Activated CD8-positive, alpha-beta T cell treated with anti-CD3 and anti-CD28 coated beads, Interleukin-2, amount 10 ng/mL, durations not matched to agents 7 days and 5 days (primary cell): ENCODE measurements at regions not wholly inside any gene's neighbourhood (a gene's known extent, or its start where the extent isn't known, plus 50 kb on each side); places are given as distances from the start of the nearest gene placed in this dataset.
"Not testable (repeated sequence)": the region's sequence is repeated elsewhere in the genome, so short reads cannot be mapped to it uniquely, and the experiment has no call there.

Source experiments
- ATAC-seq: fragments of 150-1000 bp; cut with Tn5 transposase; one replicate; pipeline ENCODE4 v1.10.0; 2021; ENCODE audit warnings: moderate library complexity
- CTCF ChIA-PET: fragments of 350-600 bp; sonication (Branson Sonifier 250); formaldehyde crosslinking; loops from one replicate; lab custom pipeline; 2021; ENCODE audit warnings: antibody characterized with exemption; lab: Charles Lee
- POLR2A ChIA-PET: fragments of 350-600 bp; sonication (Branson Sonifier 250); formaldehyde crosslinking; loops from one replicate; lab custom pipeline; 2021; ENCODE audit warnings: antibody characterized with exemption; lab: Charles Lee
- DNase-seq: peaks from one replicate; pipeline ENCODE4 v3.0.0-alpha.2; 2020
- H3K27ac Mint-ChIP-seq: one replicate; pipeline ENCODE4 v1.8.0; 2021; ENCODE audit warnings: mild to moderate bottlenecking, mixed read lengths
- H3K27me3 Mint-ChIP-seq: one replicate; pipeline ENCODE4 v1.8.0; 2021; ENCODE audit warnings: low read depth, mixed read lengths
- H3K36me3 Mint-ChIP-seq: one replicate; pipeline ENCODE4 v1.8.0; 2021; ENCODE audit warnings: low read depth, mixed read lengths
- H3K4me1 Mint-ChIP-seq: one replicate; pipeline ENCODE4 v1.8.0; 2021; ENCODE audit warnings: low read depth, mixed read lengths
- H3K4me3 Mint-ChIP-seq: one replicate; pipeline ENCODE4 v1.8.0; 2021; ENCODE audit warnings: mild to moderate bottlenecking, mixed read lengths
- H3K9me3 Mint-ChIP-seq: one replicate; pipeline ENCODE4 v1.8.0; 2022; ENCODE audit warnings: mixed read lengths; ENCODE audit not compliant: insufficient read depth

GRCh38 chr3:198137038-198137835 lies 177.2 kb downstream of the LMLN start:
- CTCF ChIA-PET, POLR2A ChIA-PET, H3K27me3 Mint-ChIP-seq, ATAC-seq, H3K4me3 Mint-ChIP-seq, H3K36me3 Mint-ChIP-seq, H3K9me3 Mint-ChIP-seq, H3K27ac Mint-ChIP-seq, DNase-seq, H3K4me1 Mint-ChIP-seq: not testable (repeated sequence)

- DNase-seq, H3K4me1 Mint-ChIP-seq, H3K4me3 Mint-ChIP-seq, H3K27me3 Mint-ChIP-seq, H3K9me3 Mint-ChIP-seq, H3K27ac Mint-ChIP-seq, CTCF ChIA-PET, POLR2A ChIA-PET, H3K36me3 Mint-ChIP-seq, ATAC-seq: not testable (repeated sequence)
Measured at GRCh38 chr3:198138205-198138604, 178.2 kb downstream of the LMLN start.

GRCh38 chr3:198139037-198139436 lies 179.0 kb downstream of the LMLN start:
- H3K27me3 Mint-ChIP-seq, H3K27ac Mint-ChIP-seq, DNase-seq, POLR2A ChIA-PET, H3K9me3 Mint-ChIP-seq, H3K4me3 Mint-ChIP-seq, H3K4me1 Mint-ChIP-seq, ATAC-seq, CTCF ChIA-PET, H3K36me3 Mint-ChIP-seq: not testable (repeated sequence)

- CTCF ChIA-PET, H3K36me3 Mint-ChIP-seq, H3K4me1 Mint-ChIP-seq, H3K9me3 Mint-ChIP-seq, DNase-seq, ATAC-seq, H3K27ac Mint-ChIP-seq, H3K4me3 Mint-ChIP-seq, POLR2A ChIA-PET, H3K27me3 Mint-ChIP-seq: not testable (repeated sequence)
Measured at GRCh38 chr3:198139513-198140167, 179.6 kb downstream of the LMLN start.

GRCh38 chr3:198143300-198144137 lies 183.5 kb downstream of the LMLN start:
- H3K4me3 Mint-ChIP-seq, ATAC-seq, H3K4me1 Mint-ChIP-seq, H3K27me3 Mint-ChIP-seq, POLR2A ChIA-PET, DNase-seq, H3K9me3 Mint-ChIP-seq, CTCF ChIA-PET, H3K36me3 Mint-ChIP-seq, H3K27ac Mint-ChIP-seq: not testable (repeated sequence)

- H3K9me3 Mint-ChIP-seq, ATAC-seq, H3K4me1 Mint-ChIP-seq, H3K36me3 Mint-ChIP-seq, DNase-seq, H3K27ac Mint-ChIP-seq, CTCF ChIA-PET, H3K27me3 Mint-ChIP-seq, H3K4me3 Mint-ChIP-seq, POLR2A ChIA-PET: not testable (repeated sequence)
Measured at GRCh38 chr3:198145231-198145784, 185.3 kb downstream of the LMLN start.

GRCh38 chr3:198146070-198146469 lies 186.1 kb downstream of the LMLN start:
- H3K4me3 Mint-ChIP-seq, H3K27me3 Mint-ChIP-seq, H3K27ac Mint-ChIP-seq, H3K4me1 Mint-ChIP-seq, DNase-seq, H3K9me3 Mint-ChIP-seq, POLR2A ChIA-PET, H3K36me3 Mint-ChIP-seq, CTCF ChIA-PET, ATAC-seq: not testable (repeated sequence)

GRCh38 chr3:198146559-198147164 lies 186.6 kb downstream of the LMLN start:
- H3K36me3 Mint-ChIP-seq, H3K4me1 Mint-ChIP-seq, H3K4me3 Mint-ChIP-seq, POLR2A ChIA-PET, H3K9me3 Mint-ChIP-seq, H3K27me3 Mint-ChIP-seq, DNase-seq, ATAC-seq, CTCF ChIA-PET, H3K27ac Mint-ChIP-seq: not testable (repeated sequence)

- H3K36me3 Mint-ChIP-seq, H3K9me3 Mint-ChIP-seq, CTCF ChIA-PET, POLR2A ChIA-PET, H3K4me1 Mint-ChIP-seq, ATAC-seq, H3K27ac Mint-ChIP-seq, H3K4me3 Mint-ChIP-seq, DNase-seq, H3K27me3 Mint-ChIP-seq: not testable (repeated sequence)
Measured at GRCh38 chr3:198147213-198147612, 187.2 kb downstream of the LMLN start.

GRCh38 chr3:198147993-198148392 lies 188.0 kb downstream of the LMLN start:
- H3K27me3 Mint-ChIP-seq, DNase-seq, H3K4me3 Mint-ChIP-seq, POLR2A ChIA-PET, CTCF ChIA-PET, H3K36me3 Mint-ChIP-seq, ATAC-seq, H3K9me3 Mint-ChIP-seq, H3K27ac Mint-ChIP-seq, H3K4me1 Mint-ChIP-seq: not testable (repeated sequence)

- H3K9me3 Mint-ChIP-seq, H3K27me3 Mint-ChIP-seq, POLR2A ChIA-PET, H3K27ac Mint-ChIP-seq, H3K4me3 Mint-ChIP-seq, CTCF ChIA-PET, DNase-seq, H3K36me3 Mint-ChIP-seq, H3K4me1 Mint-ChIP-seq, ATAC-seq: not testable (repeated sequence)
Measured at GRCh38 chr3:198149904-198150303, 189.9 kb downstream of the LMLN start.
